GM18499 (cell line): ENCODE measurements at regions not wholly inside any gene's neighbourhood (a gene's known extent, or its start where the extent isn't known, plus 50 kb on each side); places are given as distances from the start of the nearest gene placed in this dataset.

Experiments
- ATAC-seq: cut with Tn5 transposase; IDR thresholded peaks from one replicate; pipeline ENCODE4 v1.9.1; 2021; ENCODE audit warnings: moderate number of reproducible peaks; ENCODE audit not compliant: insufficient read depth, unreplicated experiment

DNA sequence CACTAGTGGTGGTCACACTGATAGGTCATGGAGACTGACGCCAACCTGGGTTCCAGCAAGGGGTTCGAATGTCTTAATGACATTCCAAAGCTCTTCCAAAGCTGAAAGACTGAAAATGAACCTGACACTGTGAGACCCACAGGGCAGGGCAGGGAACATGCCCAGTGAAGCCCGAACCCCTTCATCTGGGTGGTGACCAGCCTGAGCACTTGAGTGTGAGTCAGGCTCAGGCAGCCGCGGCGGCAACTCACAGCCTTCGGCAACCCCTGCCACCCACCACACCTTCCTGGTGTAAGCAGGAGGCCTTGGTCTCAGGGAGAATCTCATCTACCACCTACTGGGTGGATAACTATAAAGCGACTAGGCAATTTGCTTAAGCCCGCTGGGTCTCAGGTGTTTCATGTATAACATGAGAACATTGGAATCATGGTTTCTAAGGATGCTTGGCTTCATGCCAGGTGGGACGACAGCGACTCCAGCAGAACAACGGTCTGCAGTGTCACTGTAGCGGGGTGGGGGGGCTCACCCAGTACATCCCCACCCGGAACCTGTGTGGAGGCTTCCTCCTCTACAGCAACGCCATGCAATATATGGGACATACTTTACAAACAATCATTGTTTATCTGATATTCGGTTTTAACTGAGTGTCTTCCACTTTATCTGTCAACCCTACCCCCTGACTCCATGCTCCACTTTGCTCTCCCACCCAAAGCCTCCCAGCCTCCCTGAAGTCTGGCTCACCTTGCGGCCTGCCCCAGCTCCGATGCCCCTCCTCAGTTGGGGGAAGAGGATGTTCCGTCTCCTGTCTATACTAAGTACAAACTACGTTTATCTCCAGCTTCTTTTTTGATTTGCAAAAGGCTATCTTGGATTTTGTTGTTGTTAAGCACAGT is 125.0 kb upstream of the MEF2A start:
- no peak for ATAC-seq

DNA sequence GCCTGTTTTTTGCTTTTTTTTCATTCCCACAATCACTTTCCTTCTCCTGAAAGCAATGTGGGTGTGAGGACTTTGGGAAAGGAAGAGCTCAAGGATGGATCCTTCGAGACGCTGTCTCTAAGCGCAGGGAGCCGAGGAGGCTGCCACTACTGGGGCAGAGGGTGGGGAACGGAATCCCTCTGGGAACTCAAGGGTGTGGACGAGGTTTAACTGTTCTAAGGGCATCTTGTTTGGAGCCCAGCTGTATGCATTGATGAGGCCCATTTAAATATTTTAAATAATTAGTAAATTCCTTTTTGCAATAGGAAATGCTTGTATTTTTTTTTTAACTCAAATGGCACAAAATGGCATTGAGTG is 124.4 kb upstream of the MEF2A start:
- ATAC-seq = no peak

DNA sequence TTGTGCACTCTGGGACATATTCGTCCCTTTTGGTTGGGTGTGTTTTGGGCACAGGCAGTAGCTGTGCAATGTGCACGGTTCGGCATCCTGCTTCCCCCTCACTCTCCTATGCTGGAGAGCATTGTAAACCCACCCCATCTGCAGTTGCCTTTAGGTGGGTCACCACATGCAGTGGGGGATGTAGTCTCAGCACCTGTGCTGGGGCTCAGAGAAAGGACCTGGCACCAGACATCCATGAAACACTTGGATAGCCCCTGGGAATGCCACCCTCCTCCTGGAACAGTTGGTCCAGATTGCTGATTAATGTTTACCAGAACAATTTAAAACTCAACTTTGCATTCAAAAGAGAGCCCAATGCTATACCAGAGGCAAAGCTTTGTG is 123.9 kb upstream of the MEF2A start:
- ATAC-seq = no peak

- no peak for ATAC-seq
Observed at GRCh38 chr15:99442252-99442897, 123.4 kb upstream of the MEF2A start.

DNA sequence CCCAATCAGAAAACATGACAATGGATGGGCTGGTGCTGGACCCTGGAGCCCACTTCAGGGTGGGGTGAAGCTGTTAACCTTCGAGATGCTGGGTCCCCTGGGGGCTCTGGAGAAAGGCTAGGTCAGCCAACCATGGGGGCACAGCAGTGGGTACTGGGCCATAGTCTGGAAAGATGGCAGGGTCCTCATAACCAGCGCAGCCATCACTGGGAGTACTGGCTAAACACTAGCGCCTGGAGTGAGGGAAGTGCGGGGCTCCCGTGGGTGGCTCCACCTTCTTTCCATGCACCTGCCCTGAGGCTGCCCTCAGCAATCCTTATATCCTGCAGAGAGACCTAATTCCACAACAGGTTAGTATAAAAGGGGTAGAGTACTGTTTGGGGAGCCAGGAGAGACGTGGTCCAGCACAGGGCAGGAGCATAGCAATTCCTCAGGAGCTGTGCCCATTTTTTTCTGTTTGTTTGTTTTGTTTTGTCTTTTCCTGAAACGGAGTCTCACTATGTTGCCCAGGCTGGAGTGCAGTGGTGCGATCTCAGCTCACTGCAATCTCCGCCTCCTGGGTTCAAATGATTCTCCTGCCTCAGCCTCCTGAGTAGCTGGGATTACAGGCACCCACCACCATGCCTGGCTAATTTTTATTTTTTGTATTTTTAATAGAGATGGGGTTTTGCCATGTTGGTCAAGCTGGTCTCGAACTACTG is 122.6 kb upstream of the MEF2A start:
- no peak for ATAC-seq

DNA sequence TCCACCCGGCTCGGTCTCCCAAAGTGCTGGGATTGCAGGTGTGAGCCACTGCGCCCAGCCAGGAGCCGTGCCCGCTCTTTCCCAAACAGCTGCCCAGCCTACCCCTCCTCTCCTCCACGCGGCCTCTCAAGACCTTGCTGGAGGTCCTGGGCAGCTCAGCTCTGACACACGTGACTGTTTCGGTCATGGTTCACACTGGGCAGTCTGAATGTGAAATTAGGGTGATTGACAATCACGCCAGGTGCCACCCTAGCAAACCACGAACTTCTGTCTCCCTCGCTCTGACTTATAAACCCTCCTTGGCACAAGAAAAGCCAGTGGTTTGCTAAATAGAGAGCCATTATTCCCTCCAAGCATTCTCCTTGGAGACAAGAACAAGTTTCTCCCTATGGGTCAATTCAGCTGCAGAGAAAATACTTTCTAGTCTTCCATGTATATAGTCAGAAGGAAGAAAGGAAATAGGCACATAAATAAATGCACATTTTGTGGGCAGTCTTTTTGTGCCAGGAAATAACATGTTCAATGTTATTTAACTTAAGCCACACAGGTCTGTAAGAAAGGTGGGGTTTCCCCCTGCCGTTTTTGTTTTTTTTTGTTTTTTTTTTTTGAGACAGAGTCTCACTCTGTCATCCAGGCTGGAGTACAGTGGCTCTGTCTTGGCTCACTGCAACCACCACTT is 121.9 kb upstream of the MEF2A start:
- no peak for ATAC-seq

DNA sequence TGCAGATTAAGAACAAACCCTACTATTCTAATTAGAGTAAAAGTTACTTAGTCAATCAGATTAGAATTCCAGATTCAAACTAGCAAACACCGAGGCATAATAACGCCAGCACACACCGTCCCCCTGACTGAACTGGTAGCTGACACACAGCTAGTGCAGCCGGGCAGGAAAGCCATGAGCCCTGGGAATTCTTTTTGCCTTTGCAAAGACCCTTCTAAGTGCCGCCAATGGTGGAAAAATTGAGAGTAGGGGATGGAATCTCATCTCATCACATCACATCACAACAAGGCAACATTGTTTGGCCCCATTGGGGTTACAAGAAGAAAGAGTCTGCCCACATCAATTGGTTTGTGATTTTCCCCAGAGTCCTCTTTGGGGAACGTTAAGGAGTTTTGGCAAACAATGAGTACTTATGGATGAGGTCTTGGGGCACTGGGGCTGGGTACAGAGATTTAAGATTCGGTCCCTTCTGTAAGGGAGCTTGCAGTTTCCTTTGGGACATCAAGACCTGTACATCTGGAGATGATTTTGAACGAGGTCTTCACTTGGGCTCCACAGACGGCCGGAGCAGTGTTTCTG is 120.4 kb upstream of the MEF2A start:
- ATAC-seq = no peak

- ATAC-seq = no peak
Observed at GRCh38 chr15:99446565-99447496, 119.0 kb upstream of the MEF2A start.

DNA sequence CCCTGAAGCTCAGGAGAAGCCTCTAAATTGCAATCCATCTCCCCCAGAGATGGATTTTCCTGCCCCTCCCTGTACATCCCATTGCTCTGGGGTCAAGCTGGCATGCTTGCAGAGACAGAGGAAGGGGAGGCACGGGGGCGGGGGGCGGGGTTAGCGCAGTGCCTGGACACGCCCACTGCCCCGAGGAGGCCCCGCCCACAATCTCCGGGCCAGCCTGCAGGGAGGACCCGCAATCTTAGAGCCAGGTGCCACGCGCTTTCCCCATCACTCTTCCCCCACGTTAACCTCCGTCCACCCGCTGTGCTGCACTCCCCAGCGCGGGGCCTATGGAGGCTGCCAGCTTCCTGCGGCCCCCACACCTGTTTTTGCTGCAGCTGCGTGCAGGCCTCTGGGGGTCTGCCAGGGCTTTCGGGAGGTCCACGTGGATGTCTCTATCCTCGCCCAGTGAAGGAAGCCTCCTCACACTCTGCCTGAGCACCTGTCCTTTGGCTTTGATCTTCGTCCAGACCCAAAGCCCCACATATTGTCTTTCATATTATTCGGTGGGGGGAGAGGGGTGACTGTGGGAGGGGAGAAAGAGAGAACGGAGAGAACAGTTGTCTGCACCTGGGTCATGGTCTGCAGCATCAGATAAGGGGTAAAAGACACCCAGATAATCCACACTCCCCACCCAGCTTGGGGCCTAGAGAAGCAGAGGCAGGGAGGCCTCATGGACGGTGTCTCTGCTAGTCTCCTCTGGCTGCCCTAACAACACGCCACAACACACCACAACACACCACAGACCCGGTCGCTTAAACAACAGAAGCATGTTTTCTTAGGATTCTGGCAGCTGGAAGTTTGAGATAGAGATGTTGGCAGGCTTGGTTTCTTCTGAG is 118.0 kb upstream of the MEF2A start:
- no peak for ATAC-seq

DNA sequence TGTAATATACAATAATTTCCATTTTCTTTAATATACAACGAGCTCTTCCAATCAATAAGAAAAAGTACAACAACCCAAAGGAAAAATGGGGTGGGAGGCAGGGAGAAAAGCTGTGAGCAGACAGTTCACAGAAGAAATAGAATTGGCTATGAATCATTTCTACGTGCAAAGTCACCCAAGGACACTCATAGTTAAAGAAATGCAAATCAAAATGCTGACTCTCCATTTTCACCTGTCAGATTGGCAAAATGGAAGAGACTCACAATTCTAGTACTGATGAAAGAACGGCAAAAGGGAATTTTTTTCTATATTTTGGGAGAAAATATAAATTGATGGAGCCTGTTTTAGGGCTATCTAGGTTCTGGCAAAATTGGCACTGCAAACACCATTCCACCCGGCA is 116.3 kb upstream of the MEF2A start:
- no peak for ATAC-seq

DNA sequence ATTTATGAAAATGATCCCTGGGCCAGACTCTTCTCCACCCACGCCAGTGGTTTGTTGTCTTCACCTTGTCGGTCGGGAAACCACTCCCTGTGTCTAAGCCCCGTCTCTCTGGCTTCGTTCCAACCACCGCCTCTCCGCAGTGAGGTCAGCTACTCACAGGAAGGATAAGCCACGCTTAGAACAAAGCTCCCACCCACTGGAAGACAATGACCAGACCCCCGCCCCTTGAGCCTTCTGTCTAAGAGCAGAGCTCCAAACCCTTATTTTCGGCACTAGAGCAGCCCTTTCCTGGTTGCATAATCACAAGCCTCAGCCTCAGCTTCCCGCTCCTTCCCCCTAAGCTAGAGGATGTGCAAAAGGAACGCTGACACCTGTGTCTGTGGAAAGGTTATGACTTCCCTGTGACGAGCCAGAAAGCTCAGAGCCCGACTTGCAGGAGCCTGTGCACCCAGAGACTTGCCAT is 114.9 kb upstream of the MEF2A start:
- no peak for ATAC-seq

GRCh38 chr15:99451484-99451883 is 114.3 kb upstream of the MEF2A start:
- ATAC-seq = no peak

GRCh38 chr15:99452010-99452409 is 113.8 kb upstream of the MEF2A start:
- ATAC-seq = no peak

GRCh38 chr15:99452728-99453636 is 112.8 kb upstream of the MEF2A start:
- ATAC-seq = peak; percentile 59

DNA sequence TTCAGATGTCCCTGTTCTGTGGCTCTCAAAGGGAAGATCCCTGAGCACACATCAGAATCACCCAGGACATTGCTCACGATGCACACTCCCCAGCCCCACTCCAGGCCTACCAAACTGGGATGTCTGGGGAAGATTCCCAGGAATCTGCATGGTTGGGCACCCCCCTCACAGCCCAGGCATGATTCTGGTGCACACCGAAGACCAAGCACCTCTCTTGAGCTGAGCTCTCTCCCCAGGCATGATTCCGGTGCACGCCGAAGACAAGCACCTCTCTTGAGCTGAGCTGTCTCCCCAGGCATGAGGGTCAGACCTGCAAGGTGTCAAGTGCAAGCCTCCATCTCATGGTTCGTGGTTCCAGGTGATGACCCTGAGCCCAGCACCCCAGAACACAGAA is 112.2 kb upstream of the MEF2A start:
- no peak for ATAC-seq

GRCh38 chr15:99454107-99454809 is 111.5 kb upstream of the MEF2A start:
- ATAC-seq = no peak
